ENCODE measurements at regions not wholly inside any gene's neighbourhood (a gene's known extent, or its start where the extent isn't known, plus 50 kb on each side); places are given as distances from the start of the nearest gene placed in this dataset.

- no TSS peak for BruUV-seq (replicated peaks)
- intact Hi-C loops (cut with micrococcal nuclease; ENCODE audit: unreplicated experiment), result no loop called here
- H3K27ac ChIP-seq (ENCODE audit: low read depth, low read length, poor library complexity, severe bottlenecking), result no peak overlapping the region
- no peaks in the 10 kb centered on the region for H3K9me3 ChIP-seq (ENCODE audit: low read depth, low read length, poor library complexity, severe bottlenecking)
- H3K4me3 ChIP-seq (ENCODE audit: low read depth, low read length, poor library complexity, severe bottlenecking), result no peak overlapping the region
- H3K4me1 ChIP-seq (ENCODE audit: insufficient read depth, low read length, poor library complexity, severe bottlenecking), result no peaks in the 10 kb centered on the region
- H3K27me3 ChIP-seq (replicated peaks; ENCODE audit: insufficient read depth, low read depth, low read length, poor library complexity), result peaks cover 52% of the 10 kb centered on the region
- ChIA-PET POLR2A (ENCODE audit: low non-redundant PET) (no interaction called here), CTCF (no interaction called here)
- no peaks in the 10 kb centered on the region for H3K36me3 ChIP-seq (ENCODE audit: insufficient read depth, low read length, poor library complexity, severe bottlenecking)
- TF ChIP-seq CTCF (conservative IDR thresholded peaks at IDR 0.05; ENCODE audit: low read depth, low read length) (no peak), EZH2 (IDR thresholded peaks at IDR 0.05; ENCODE audit: borderline replicate concordance, low read depth, low read length, poor library complexity, severe bottlenecking) (no peak)
- no peak for DNase-seq (ENCODE audit: low spot score)
These were observed 234.4 kb downstream of the RPIA start for GRCh38 chr2:88925770-88926462.

GRCh38 chr2:88927128-88927527, 235.7 kb downstream of the RPIA start:
- Histone ChIP-seq H3K4me3 (ENCODE audit: low read depth, low read length, poor library complexity, severe bottlenecking) (no peak overlapping the region), H3K9me3 (ENCODE audit: low read depth, low read length, poor library complexity, severe bottlenecking) (no peaks in the 10 kb centered on the region), H3K27me3 (replicated peaks; ENCODE audit: insufficient read depth, low read depth, low read length, poor library complexity) (peaks cover 41% of the 10 kb centered on the region), H3K4me1 (ENCODE audit: insufficient read depth, low read length, poor library complexity, severe bottlenecking) (no peaks in the 10 kb centered on the region), H3K36me3 (ENCODE audit: insufficient read depth, low read length, poor library complexity, severe bottlenecking) (no peaks in the 10 kb centered on the region), H3K27ac (ENCODE audit: low read depth, low read length, poor library complexity, severe bottlenecking) (no peak overlapping the region)
- no peak for DNase-seq (ENCODE audit: low spot score)
- BruUV-seq (replicated peaks), result no TSS peak
- TF ChIP-seq CTCF (conservative IDR thresholded peaks at IDR 0.05; ENCODE audit: low read depth, low read length), result no peak
- no peak for TF ChIP-seq EZH2 (IDR thresholded peaks at IDR 0.05; ENCODE audit: borderline replicate concordance, low read depth, low read length, poor library complexity, severe bottlenecking)
- ChIA-PET CTCF (no interaction called here), POLR2A (ENCODE audit: low non-redundant PET) (no interaction called here)
- intact Hi-C loops (cut with micrococcal nuclease; ENCODE audit: unreplicated experiment), result no loop called here

GRCh38 chr2:88930659-88931058, 239.2 kb downstream of the RPIA start:
- Histone ChIP-seq H3K9me3 (ENCODE audit: low read depth, low read length, poor library complexity, severe bottlenecking) (no peaks in the 10 kb centered on the region), H3K4me1 (ENCODE audit: insufficient read depth, low read length, poor library complexity, severe bottlenecking) (no peaks in the 10 kb centered on the region), H3K27ac (ENCODE audit: low read depth, low read length, poor library complexity, severe bottlenecking) (no peak overlapping the region), H3K27me3 (replicated peaks; ENCODE audit: insufficient read depth, low read depth, low read length, poor library complexity) (peaks cover 20% of the 10 kb centered on the region), H3K4me3 (ENCODE audit: low read depth, low read length, poor library complexity, severe bottlenecking) (no peak overlapping the region), H3K36me3 (ENCODE audit: insufficient read depth, low read length, poor library complexity, severe bottlenecking) (no peaks in the 10 kb centered on the region)
- no TSS peak for BruUV-seq (replicated peaks)
- DNase-seq (ENCODE audit: low spot score), result no peak
- POLR2A ChIA-PET (ENCODE audit: low non-redundant PET), result no interaction called here
- intact Hi-C loops (cut with micrococcal nuclease; ENCODE audit: unreplicated experiment), result no loop called here
- TF ChIP-seq EZH2 (IDR thresholded peaks at IDR 0.05; ENCODE audit: borderline replicate concordance, low read depth, low read length, poor library complexity, severe bottlenecking), result no peak
- TF ChIP-seq CTCF (conservative IDR thresholded peaks at IDR 0.05; ENCODE audit: low read depth, low read length), result no peak
- CTCF ChIA-PET, result no interaction called here

All from A673 (cell line).